Lower leg skin (tissue), 4 donors: ENCODE measurements at regions not wholly inside any gene's neighbourhood (a gene's known extent, or its start where the extent isn't known, plus 50 kb on each side); places are given as distances from the start of the nearest gene placed in this dataset.

ENCODE experiments used
- DNase-seq, 2 donors: peaks; one replicate each; pipeline ENCODE4 v3.0.0-alpha.2; 2019; ENCODE audit warnings: low spot score in 2 of 2
- H3K4me3 ChIP-seq: fragments of 200-600 bp; sonication (generic); 2 replicates; pipeline ENCODE4 v1.5.1; 2017; ENCODE audit warnings: mild to moderate bottlenecking, low read depth; ENCODE audit not compliant: poor library complexity, severe bottlenecking
- POLR2A ChIP-seq, 2 donors: fragments of 450-650 bp; IDR thresholded peaks; one replicate each; pipeline ENCODE4 v1.6.1; 2016 to 2017; ENCODE audit warnings: antibody characterized with exemption in 2 of 2, mild to moderate bottlenecking in 1 of 2, moderate library complexity in 1 of 2
- WGBS, 2 donors: methylation state at CpG; one replicate each; pipeline ENCODE4 v1.1.5; 2018; 5-methylcytosine and 5-hydroxymethylcytosine counted together
- intact Hi-C: fragments of 100-400 bp; cut with DNase I; formaldehyde crosslinking; loops from one replicate; pipeline ENCODE4 v1.15.0; 2023; ENCODE audit warnings: low total_unique reads
- TF ChIP-seq, protein P1 (sequence below), 3 donors: fragments of 450-650 bp; IDR thresholded peaks; one replicate each; pipeline ENCODE4 v1.5.1; 2016; ENCODE audit warnings: antibody characterized with exemption in 3 of 3, mild to moderate bottlenecking in 3 of 3, moderate library complexity in 2 of 3

DNA sequence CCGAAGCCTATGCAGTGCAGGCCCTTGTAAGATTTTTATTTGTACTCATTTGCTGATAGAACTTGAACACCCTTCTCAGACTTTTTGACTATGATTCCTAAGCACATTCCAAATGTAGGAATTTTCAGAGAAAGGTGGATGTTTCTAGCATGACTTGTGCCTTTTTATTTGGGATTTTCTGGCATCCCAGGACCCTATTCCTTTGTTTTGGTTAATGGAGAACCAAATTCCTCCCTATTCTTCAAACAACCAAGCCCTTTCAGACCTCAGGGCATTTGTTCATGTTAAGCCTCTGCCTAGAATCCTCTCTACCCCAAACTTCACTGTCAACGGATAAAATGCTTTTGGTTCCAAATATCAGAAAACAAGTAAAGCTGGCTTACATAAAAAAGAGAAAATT lies 371.1 kb downstream of the DDX10 start:
- WGBS, 2 donors: 80 to 89% methylated on average over 2 of the region's 2 CpGs
- no peak for DNase-seq
- TF ChIP-seq, protein P1, sequence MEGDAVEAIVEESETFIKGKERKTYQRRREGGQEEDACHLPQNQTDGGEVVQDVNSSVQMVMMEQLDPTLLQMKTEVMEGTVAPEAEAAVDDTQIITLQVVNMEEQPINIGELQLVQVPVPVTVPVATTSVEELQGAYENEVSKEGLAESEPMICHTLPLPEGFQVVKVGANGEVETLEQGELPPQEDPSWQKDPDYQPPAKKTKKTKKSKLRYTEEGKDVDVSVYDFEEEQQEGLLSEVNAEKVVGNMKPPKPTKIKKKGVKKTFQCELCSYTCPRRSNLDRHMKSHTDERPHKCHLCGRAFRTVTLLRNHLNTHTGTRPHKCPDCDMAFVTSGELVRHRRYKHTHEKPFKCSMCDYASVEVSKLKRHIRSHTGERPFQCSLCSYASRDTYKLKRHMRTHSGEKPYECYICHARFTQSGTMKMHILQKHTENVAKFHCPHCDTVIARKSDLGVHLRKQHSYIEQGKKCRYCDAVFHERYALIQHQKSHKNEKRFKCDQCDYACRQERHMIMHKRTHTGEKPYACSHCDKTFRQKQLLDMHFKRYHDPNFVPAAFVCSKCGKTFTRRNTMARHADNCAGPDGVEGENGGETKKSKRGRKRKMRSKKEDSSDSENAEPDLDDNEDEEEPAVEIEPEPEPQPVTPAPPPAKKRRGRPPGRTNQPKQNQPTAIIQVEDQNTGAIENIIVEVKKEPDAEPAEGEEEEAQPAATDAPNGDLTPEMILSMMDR (IDR thresholded peaks at IDR 0.05): no peak
- no peak for TF ChIP-seq POLR2A (IDR thresholded peaks at IDR 0.05)
- no peak overlapping the region for H3K4me3 ChIP-seq
- intact Hi-C loops: no loop called here

DNA sequence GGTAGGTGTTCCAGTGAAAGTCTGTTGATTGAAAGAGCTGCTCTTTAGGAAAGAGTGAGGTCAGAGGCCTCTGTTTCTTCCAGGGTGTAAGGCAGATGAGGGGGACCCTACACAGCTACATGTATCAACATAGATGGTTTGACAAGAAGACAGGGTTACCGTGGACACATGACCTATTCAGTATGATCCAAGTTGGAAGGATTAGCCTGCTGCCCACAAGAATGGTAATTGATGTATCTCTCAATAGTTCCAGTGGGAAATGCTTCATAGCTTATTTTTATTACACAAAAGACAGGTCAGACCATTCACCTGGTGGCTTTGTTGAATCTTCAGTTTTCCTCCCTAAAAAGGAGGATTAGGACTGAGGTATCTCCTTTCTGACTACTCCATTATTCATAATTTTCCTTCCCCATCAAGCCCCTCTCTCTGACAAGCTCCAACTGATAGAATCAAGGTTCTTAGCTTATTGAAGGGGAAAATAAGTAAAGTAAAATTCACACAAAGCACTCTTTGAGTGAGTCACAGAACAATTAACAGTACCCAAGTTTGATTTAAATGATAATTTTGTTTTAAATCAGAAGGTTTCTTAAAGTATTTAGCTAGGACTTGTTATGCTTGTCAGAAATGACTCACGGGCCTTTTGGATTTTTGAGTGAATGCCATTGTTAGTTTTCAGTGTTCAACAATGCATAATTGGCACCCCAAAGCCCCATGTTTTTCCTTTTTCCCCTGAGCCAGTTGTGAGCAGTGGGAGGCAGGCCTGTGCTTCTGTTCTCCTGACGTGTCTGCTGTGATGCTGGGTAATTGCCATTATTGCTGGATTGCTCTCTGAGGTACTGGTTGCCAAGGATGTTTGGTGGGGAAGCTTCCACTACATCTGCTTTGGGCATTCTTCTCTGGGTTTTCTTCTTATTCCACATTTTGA lies 373.2 kb downstream of the DDX10 start:
- no peak for TF ChIP-seq POLR2A (IDR thresholded peaks at IDR 0.05)
- TF ChIP-seq, protein P1 (IDR thresholded peaks at IDR 0.05): no peak
- intact Hi-C loops: no loop called here
- peak in 1 of 2 donors; percentile 29 for DNase-seq
- 37 to 41% methylated on average over 3 of the region's 3 CpGs for WGBS, 2 donors
- H3K4me3 ChIP-seq: no peak overlapping the region

DNA sequence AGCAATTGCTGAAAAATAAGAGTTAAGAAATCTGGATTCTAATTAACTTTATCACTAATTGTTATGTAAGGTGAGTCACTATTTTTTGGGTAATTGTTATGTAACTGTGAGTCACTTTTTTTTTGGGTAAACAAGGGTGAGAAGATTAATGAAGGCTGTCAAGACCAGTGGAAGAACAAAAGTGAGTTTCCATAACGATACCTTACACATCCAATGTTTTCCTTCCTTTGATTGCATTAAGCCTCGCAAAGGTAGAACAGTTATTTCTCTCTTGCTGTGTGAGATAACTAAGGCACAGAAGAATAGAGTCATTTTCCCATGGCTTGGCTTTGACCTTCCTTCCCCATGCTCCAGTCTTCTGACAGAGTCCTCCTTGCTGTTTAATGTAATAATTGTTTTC lies 374.7 kb downstream of the DDX10 start:
- 43 to 46% methylated on average over 2 of the region's 2 CpGs for WGBS, 2 donors
- TF ChIP-seq, protein P1 (IDR thresholded peaks at IDR 0.05): no peak
- TF ChIP-seq POLR2A (IDR thresholded peaks at IDR 0.05): no peak
- no peak overlapping the region for H3K4me3 ChIP-seq
- intact Hi-C loops: no loop called here
- no peak for DNase-seq

DNA sequence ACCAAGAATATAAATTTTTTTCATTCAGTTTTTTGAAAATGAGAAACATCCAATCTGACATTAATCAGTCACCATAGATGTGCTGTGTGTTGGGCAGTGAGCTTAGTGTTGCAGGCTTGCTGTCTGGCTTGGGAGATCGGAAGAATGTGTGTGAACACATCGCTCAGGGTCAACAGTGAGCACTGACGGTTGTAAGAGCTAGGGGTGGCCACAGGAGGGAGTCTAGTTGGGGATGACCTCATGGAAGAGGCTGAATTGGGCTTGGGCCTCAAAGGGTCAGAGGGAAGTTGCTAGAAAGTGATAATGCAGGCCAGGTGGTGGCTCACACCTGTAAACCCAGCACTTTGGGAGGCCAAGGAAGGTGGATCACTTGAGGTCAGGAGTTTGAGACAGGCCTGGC lies 375.4 kb downstream of the DDX10 start:
- intact Hi-C loops: no loop called here
- DNase-seq: no peak
- H3K4me3 ChIP-seq: no peak overlapping the region
- WGBS, 2 donors: 93% methylated on average over 3 of the region's 3 CpGs
- TF ChIP-seq, protein P1 (IDR thresholded peaks at IDR 0.05): no peak
- TF ChIP-seq POLR2A (IDR thresholded peaks at IDR 0.05): no peak

DNA sequence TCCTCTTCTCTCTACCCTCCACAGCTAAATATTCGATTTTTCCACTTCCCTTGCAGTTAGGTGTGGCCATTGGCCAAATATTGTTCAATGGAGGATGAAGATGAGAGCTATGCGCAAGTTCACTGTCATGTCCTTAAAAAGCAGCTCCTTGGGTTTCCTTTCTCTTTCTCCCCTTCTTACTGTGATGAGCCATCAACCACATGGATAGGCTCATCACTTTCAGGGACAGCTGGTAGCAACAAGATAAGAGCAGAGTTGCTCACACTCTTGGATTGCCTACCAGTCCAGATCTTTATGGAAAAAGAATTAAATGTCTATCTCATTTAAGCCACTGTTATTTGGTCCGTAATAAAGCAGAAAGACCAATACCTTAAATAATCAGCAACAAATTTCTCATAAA lies 377.0 kb downstream of the DDX10 start:
- intact Hi-C loops: no loop called here
- TF ChIP-seq, protein P1 (IDR thresholded peaks at IDR 0.05): no peak
- TF ChIP-seq POLR2A (IDR thresholded peaks at IDR 0.05): no peak
- 89 to 91% methylated on average over 3 of the region's 3 CpGs for WGBS, 2 donors
- H3K4me3 ChIP-seq: no peak overlapping the region
- no peak for DNase-seq
